HG03066 (cell line): ENCODE measurements at regions not wholly inside any gene's neighbourhood (a gene's known extent, or its start where the extent isn't known, plus 50 kb on each side); places are given as distances from the start of the nearest gene placed in this dataset.
"Not testable (repeated sequence)": the region's sequence is repeated elsewhere in the genome, so short reads cannot be mapped to it uniquely, and the experiment has no call there.

ENCODE experiments used
- ATAC-seq: cut with Tn5 transposase; IDR thresholded peaks from one replicate; pipeline ENCODE4 v1.9.1; 2021; ENCODE audit warnings: low read depth; ENCODE audit not compliant: unreplicated experiment

DNA sequence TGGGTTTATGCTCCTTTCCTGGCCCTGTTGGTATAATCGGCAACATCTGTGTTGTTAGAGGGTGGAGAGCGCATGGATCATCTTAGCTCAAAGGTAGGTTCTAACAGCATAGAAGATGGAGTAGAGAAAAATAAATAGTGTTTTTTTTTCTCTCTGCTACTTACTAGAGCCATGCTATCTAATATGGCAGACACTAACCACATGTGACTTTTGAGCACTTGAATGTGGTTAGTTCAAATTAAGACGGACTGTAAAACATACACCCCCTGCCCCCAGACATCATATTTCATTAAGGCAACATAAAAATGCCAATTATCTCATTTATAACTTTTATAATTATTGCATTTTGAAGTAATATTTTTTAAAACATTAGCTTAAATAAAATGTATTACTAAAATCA, 525.1 kb downstream of the KIF20B start:
- ATAC-seq: no peak

DNA sequence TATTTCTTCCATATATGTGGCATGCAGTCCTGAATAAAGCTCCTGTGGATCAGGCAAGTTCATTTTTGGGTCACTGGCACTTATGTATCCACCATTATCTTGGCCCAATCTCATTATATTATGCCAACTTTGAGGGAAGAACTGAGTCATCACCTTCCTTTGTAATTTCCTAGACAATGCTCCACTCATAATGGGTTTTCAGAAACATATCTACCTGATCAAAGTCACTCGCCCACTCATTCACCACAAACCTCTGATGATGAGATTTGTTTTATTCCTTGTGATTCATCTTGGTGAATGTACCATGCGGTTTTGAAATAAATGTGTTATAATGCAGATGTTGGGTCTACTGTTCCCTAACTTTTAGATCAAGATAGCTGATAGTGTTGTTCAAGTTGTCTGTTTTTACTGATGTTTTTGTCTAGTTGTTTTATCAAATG, 525.8 kb downstream of the KIF20B start:
- ATAC-seq: no peak

DNA sequence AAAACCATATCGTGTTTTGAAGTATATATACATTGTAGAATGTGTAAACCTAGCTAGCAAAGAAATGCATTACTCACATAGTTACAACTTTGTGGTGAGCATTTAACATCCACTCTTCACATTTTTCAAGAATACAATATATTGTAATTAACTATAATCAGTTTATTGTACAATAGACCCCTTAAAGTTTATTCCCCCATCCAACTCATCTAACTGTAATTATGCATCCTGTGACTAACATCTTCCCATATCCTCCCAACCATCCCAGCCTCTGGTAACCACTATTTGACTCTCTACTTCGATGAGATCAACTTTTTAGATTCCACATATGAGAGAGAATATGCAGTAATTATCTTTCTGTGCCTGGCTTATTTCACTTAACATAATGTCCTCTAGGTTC, 526.4 kb downstream of the KIF20B start:
- no peak for ATAC-seq

DNA sequence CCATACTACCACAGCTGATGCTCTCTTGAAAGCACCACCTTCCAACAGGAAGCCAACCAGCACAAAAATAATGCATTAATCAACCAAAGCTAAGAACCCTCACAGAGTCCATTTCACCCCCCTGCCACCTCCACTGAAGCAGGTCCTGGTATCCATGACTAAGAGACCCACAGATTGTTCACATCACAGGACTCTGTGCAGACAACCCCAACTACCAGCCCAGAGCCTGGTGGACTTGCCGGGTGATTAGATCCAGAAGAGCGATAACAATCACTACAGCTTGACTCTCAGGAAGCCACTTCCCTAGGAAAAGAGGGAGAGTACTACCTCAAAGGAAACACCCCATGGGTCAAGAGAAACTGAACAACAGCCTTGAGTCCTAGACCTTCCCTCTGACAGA, 528.1 kb downstream of the KIF20B start:
- no peak for ATAC-seq

DNA sequence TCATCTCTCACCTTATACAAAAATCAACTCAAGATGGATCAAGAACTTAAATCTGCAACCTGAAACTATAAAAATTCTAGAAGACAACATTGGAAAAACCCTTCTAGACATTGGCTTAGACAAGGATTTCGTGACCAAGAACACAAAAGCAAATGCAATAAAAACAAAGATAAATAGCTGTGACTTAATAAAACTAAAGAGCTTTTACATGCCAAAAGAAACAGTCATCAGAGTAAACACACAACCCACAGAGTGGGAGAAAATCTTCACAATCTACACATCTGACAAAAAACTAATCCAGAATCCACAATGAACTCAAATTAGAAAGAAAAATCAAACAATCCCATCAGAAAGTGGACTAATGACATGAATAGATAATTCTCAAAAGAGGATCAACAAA, 532.4 kb downstream of the KIF20B start:
- not testable (repeated sequence) for ATAC-seq

DNA sequence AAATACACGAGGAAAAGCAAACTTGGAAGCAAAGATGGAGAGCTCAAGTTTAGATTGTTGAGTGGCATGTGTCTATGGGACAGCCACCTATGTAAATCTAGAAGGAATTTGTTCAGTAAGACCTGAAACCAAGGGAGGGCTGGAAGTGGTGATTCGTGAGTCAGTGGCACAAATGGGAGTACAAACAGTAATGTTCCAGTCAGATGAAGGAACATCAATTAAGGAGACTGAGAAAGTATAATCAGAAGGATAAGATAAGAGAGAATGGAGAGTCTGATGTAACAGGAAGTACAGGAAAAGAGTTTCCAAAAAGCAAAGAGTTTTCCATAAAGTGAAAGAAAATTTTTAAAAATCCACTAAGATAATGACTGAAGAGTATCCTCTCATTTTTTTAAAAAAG, 544.2 kb downstream of the KIF20B start:
- ATAC-seq: no peak

DNA sequence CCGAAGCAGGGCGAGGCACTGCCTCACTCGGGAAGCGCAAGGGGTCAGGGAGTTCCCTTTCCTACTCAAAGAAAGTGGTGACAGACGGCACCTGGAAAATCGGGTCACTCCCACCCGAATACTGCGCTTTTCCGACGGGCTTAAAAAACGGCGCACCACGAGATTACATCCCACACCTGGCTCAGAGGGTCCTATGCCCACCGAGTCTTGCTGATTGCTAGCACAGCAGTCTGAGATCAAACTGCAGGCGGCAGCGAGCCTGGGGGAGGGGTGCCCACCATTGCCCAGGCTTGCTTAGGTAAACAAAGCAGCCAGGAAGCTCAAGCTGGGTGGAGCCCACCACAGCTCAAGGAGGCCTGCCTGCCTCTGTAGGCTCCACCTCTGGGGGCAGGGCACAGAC, 549.4 kb downstream of the KIF20B start:
- not testable (repeated sequence) for ATAC-seq

DNA sequence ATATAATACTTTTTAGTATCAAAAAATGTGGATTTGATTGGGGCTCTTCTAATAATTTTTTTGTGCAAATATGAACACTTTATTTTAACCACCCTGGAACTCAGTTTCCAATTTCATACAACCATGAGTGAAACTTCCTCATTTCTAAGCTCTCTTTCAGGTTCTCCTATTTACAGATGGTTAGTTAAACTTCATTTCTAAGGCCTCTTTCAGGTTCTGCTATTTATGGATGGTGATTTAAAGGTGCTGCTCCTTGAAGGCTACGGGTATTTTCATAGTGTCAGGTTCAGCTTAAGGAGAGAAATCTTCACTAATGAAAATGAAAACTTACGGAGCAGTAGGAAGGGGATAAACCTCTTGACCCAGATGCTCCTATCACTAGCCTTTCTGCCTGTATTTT, 568.3 kb downstream of the KIF20B start:
- ATAC-seq: no peak

DNA sequence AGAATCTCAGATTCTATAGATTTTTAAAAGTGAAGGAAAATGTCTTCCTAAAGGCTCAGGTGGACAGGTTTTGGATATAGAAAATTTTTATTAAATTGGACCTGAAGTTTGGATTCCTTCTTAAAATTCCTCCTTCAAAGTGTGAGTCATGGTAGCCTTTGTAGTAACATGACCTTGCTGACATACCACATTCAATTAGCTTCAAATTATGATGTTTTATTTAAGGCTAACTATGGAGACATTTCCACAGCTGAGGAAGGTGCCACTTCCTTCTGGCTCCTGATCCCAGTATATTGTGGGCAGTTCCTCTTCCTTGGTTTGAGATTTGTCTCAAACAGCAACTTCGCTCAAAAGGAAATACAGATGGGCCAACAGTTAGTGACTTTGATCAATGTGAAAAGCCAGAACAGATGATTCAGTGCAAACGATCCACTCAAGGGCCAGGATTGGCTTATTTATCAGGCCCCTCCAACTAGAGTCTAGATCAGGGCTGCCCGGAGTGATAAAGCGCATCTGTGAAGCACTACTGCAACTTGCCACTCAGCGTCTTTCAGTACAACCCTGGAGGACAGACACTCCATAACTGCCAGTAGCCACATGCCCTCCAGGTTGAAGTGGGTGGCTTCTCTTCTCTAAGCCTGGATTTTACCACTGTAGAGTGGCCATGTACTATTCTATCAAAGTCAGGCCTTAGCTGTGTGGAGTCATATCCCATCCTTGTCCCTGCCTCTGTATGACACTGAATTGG, 573.5 kb downstream of the KIF20B start:
- no peak for ATAC-seq

DNA sequence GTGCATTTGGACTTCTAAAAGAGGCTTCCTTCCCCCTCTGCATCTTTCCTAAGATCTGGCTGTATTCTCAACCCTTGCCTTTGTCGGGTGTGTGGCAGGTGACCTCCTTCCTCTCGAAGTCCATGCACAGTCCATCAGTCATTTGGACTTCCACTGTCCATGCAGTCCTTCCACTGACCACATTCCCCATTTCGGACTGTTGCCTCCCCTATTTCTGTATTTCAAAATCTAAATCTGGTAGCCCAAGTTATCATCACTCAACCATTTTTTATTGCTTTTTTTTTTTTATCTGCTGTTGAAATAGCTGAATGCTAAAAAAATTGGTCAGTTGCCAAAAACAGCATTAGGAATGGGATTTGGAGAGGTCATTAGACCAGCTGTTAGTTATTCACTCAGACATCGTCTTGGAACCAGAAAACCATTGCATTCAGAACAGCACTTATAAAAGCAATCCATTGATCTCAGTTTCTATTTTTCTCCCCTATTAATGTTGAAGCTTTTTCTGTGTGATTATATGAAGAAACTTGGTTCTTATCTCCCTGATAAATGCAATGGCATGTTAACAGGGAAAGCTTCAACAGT, 575.6 kb downstream of the KIF20B start:
- ATAC-seq: no peak

DNA sequence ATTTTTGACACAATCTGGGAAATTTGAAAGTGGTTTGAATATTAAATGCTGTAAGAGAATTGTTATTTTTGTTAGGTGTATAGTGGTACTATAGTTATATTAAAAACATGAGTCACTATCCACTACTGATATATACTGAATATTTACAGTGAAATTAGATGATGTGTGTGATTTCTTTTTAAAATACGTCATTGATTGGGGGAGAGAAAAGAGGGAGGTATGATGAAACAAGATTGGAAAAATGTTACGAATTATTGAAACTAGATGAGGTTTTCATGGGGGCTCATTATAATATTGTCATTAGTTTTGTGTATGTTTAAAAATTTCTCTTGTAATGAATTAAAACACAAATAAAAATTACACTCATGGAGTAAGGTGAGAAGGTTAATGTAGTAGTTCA, 571.4 kb downstream of the HTR7 start:
- ATAC-seq: no peak

DNA sequence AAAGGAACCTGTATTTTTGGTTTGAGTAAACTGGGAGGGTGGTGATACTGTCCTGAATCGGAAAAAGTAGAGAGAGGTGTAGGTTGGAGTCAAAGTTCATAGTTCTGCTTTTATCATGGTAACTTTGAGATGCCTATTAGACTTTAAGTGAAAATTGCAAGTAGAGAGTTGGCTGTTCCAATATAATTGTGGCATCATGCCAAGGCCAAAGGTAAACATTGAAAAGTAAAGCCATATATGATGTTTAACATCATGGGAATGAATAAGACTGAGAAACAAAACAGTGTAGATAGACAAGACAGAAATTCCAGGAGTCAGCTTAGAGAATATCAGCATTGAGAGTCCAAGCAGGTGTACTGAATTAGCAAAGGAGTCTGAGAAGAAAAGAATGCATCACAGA, 570.9 kb downstream of the HTR7 start:
- no peak for ATAC-seq

DNA sequence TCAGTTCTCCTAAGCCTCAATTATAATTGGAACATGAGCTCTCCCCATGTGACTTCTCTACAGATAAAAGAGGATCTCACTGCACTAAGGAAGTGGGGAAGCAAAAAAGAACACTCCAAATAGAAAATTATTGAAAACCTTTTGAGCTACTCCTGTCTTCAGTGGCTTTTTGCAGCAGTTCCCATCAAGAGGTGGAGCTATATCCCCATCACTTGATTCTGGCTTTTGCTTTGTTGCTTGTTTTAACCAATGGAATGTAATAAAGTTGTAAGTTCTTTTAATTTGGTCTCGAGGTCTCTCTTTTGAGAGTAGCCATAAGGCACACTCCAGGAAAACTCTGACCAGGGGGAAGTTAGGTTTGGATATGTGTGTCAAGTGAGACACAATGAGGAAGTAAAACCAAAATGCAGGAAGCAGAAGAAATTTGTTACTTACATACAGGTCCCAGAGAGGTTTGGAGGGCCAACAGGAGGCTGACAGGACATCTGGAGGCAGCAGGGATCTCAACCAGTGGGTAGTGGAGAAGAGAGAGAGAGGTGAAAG, 569.4 kb downstream of the HTR7 start:
- no peak for ATAC-seq

DNA sequence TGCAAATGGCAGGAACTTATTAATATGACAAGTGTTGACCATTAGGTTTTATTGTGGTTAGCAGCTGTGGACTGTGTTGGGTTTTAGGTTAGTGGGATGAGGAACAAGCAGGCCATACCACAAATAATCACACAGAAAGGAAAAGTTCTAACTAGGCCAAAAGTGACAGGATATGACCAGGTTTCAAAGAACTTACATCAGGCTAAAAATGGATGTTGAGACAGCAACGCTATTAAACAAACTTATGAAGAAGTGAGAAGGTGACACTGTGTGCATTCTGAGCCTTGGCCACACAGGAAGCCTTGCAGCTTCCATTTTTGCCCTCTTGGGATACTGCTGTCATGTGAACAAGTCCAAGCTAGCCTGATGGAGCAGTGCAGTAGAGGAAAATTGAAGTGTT, 568.8 kb downstream of the HTR7 start:
- ATAC-seq: no peak

DNA sequence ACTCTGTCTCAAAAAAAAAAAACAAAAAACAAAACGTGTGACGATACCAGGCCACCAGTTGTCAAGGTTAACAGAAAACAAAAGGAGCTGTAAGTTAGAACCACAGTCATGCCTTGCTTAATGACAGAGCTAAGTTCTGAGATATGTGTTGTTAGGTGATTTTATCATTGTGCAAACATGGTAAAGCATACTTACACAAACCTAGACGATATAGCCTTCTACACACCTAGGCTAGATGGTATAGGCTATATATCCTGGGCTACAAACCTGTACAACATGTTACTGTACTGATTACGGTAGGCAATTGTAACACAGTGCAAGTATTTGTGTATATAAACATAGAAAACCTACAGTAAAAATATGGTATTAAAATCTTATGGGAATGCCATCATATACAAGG, 564.2 kb downstream of the HTR7 start:
- no peak for ATAC-seq

DNA sequence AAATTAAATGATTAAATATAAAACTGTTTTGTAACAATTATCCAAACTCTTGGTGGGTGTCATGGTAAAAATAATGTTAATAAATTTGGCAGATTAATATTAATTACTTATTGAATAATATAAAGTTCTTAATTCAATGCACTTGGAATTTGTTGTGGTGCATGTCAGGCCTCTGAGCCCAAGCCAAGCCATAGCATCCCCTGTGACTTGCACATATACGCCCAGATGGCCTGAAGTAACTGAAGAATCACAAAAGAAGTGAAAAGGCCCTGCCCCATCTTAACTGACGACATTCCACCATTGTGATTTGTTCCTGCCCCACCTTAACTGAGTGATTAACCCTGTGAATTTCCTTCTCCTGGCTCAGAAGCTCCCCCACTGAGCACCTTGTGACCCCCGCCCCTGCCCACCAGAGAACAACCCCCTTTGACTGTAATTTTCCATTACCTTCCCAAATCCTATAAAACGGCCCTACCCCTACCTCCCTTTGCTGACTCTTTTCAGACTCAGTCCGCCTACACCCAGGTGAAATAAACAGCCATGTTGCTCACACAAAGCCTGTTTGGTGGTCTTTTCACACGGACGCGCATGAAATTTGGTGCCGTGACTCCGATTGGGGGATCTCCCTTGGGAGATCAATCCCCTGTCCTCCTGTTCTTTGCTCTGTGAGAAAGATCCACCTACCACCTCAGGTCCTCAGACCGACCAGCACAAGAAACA, 562.9 kb downstream of the HTR7 start:
- not testable (repeated sequence) for ATAC-seq

DNA sequence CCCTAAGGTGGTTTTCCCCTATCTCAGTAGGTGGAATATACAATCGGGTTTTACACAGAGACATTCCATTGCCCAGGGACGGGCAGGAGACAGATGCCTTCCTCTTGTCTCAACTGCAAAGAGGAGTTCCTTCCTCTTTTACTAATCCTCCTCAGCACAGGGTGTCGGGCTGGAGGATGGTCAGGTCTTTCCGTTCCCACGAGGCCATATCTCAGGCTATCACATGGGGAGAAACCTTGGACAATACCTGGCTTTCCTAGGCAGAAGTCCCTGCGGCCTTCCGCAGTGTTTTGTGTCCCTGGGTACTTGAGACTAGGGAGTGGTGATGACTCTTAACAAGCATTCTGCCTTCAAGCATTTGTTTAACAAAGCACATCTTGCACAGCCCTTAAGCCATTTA, 555.8 kb downstream of the HTR7 start:
- ATAC-seq: not testable (repeated sequence)

DNA sequence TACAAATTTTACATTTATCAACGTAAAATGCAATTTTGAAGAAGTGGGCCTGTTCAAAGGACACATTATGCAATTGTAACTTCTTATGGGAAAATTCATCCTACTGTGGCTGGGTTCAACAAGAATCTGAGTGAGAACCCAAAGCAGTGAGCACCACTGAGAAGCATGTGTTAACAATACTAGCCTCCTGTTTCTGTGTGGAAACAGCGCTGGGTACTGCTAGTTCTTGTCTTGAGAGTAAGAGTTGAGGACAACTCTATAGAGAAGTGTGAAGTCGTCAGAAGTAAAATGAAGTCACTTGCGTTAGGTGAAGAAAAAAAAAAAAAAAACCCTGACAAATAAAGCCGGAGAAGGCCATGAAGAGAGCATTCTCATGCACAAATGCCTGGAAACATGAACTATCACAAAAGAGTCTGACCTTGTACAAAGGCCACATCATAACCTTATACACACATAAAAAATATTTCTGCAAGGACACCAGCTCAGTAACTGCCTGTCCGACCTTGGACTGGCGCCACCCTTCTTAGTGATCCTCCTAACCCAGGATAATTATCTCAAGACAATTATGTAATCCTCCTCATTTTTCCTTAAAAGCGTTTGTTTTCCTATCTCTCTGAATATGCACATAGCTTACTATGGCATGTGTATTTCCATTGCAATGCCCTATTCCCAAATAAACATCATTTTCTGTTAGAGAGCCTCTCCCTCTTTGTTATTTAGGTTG, 554.9 kb downstream of the HTR7 start:
- ATAC-seq: no peak

DNA sequence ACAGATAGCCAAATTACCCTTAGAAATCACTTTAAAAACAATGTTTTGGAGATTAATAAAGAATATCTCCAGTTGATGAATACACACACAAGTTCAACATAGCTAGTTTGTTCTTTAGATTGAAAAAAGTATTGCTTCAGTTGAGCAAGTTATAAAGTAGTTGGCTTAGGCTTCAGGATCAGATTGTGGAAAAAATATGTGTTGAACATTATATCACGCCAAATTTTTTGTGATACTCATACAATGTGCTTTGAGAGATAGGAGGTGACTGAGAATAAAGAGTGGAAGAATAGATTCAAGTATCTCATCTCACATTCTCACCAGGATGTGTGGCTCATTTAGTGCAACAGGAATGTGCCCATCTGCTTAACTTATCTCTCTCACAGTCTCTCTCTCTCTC, 553.3 kb downstream of the HTR7 start:
- ATAC-seq: no peak

DNA sequence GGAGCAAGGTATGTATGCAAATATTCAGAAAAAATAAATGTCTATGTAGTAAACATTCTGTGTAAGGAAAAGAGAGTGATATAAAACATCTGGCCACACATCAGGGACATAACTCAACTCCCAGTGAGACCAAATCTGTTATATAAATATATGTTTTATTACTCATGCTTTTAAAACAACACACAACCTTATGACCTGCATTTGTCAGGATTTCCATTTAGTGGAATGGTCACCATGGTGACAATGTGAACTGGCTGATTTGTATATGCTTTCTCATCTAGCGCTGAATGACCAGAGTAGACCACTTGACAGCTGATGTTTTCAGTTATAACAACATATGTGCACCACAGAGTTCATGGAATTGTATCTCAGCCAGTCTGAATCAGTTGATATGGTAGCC, 551.7 kb downstream of the HTR7 start:
- no peak for ATAC-seq

DNA sequence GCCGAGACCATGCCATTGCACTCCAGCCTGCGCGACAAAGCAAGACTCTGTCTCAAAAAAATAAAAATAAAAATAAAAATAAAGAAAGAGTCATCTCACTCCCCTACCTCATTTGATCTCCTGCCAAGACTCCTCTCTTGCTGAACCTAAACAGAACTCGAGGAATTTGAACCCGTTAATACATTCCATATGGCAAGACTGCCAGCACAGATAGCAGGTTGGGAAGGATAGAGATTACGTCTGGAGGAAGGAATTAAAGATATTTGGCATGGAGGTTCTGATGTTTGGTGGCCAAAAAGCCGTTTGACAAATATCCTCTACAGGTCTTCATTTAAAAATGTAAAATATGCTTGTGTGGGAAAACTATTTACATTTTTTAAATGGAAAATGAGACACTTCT, 549.6 kb downstream of the HTR7 start:
- ATAC-seq: no peak
